ENCODE measurements at regions not wholly inside any gene's neighbourhood (a gene's known extent, or its start where the extent isn't known, plus 50 kb on each side); places are given as distances from the start of the nearest gene placed in this dataset.

GRCh38 chr5:158639881-158640592 is 459.7 kb downstream of the EBF1 start:
- Histone ChIP-seq H3K36me3 (no peaks in the 10 kb centered on the region), H3K27ac (no peak overlapping the region), H3K27me3 (no peaks in the 10 kb centered on the region), H3K4me3 (no peak overlapping the region), H3K4me1 (no peaks in the 10 kb centered on the region), H3K9me3 (no peaks in the 10 kb centered on the region)
- intact Hi-C loops (cut with DNase I): no loop called here
- ATAC-seq (no peak), FAIRE-seq (no peak), DNase-seq (no peak)
- TF ChIP-seq CTCF (IDR thresholded peaks at IDR 0.05): no peak
- 66 to 74% methylated on average over 5 of the region's 5 CpGs for WGBS, 2 donors

DNA sequence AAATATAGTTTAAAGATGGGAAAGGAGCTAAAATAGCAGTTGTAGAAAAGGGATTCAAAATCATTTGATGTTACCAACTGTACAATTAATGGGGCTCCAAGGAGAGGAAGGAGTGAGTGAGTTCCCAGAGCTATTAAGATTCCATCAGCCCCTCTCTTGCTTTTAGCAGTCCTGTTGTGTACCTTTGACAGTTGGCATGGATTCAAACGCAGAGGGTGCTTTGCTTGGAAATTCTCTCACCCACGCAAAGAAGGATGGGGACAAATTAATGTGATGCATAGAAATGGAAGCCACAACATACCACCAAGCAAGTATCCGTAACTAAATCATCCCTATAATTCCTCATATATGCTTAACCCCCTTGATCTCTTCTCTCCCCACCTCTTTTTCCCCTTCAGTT is 461.3 kb downstream of the EBF1 start:
- H3K27me3 ChIP-seq: no peaks in the 10 kb centered on the region
- no peaks in the 10 kb centered on the region for H3K36me3 ChIP-seq
- WGBS, 2 donors: 50 to 58% methylated on average over 3 of the region's 3 CpGs
- intact Hi-C loops (cut with DNase I): no loop called here
- TF ChIP-seq CTCF (IDR thresholded peaks at IDR 0.05): no peak
- FAIRE-seq (no peak), DNase-seq (no peak), ATAC-seq (no peak)
- no peaks in the 10 kb centered on the region for H3K4me1 ChIP-seq
- H3K4me3 ChIP-seq: no peak overlapping the region
- no peak overlapping the region for H3K27ac ChIP-seq
- no peaks in the 10 kb centered on the region for H3K9me3 ChIP-seq

GRCh38 chr5:158637039-158637438 is 462.7 kb downstream of the EBF1 start:
- Histone ChIP-seq H3K27me3 (no peaks in the 10 kb centered on the region), H3K9me3 (no peaks in the 10 kb centered on the region), H3K4me1 (no peaks in the 10 kb centered on the region), H3K4me3 (no peak overlapping the region), H3K27ac (no peak overlapping the region), H3K36me3 (no peaks in the 10 kb centered on the region)
- intact Hi-C loops (cut with DNase I): no loop called here
- WGBS, 2 donors: 15 to 39% methylated on average over 1 of the region's 1 CpG
- FAIRE-seq: no peak
- DNase-seq: no peak
- no peak for TF ChIP-seq CTCF (IDR thresholded peaks at IDR 0.05)
- ATAC-seq: no peak

DNA sequence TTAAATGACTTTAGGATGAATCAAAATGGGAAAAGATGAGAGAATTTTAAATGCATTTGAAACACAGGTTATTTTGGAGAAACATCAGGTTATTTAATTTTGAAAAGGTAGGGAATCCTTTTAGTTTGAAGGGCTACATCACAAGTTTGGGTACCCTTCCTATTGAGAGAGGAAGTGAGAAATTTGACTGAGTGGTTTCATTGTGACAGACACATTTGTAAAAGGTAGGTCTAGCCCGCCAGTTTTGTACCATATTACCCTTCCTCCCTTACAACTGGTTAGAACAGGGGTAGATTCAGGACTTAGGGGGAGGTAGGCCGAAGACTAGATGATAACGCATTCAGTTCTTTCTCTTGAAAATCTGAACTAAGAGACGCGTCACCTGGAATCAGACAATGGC is 464.2 kb downstream of the EBF1 start:
- WGBS, 2 donors: 92 to 93% methylated on average over 5 of the region's 5 CpGs

More for the DNA sequence above, 464.2 kb downstream of the EBF1 start:
- intact Hi-C loops (cut with DNase I): no loop called here
- ATAC-seq (no peak), DNase-seq (no peak), FAIRE-seq (no peak)
- no peaks in the 10 kb centered on the region for H3K4me1 ChIP-seq
- no peaks in the 10 kb centered on the region for H3K36me3 ChIP-seq
- no peaks in the 10 kb centered on the region for H3K27me3 ChIP-seq
- no peak for TF ChIP-seq CTCF (IDR thresholded peaks at IDR 0.05)
- no peaks in the 10 kb centered on the region for H3K9me3 ChIP-seq
- no peak overlapping the region for H3K27ac ChIP-seq
- H3K4me3 ChIP-seq: no peak overlapping the region

All from pancreas (tissue), 10 donors.